Muscle of arm (tissue), 1 donor: ENCODE measurements at regions not wholly inside any gene's neighbourhood (a gene's known extent, or its start where the extent isn't known, plus 50 kb on each side); places are given as distances from the start of the nearest gene placed in this dataset.

Source experiments
- DNase-seq: peaks from one replicate; pipeline ENCODE4 v3.0.0-alpha.2; 2013

GRCh38 chr11:106400949-106401570 is 323.6 kb downstream of the AASDHPPT start:
- no peak for DNase-seq

- no peak for DNase-seq
Observed at GRCh38 chr11:106403751-106404150, 326.3 kb downstream of the AASDHPPT start.

DNA sequence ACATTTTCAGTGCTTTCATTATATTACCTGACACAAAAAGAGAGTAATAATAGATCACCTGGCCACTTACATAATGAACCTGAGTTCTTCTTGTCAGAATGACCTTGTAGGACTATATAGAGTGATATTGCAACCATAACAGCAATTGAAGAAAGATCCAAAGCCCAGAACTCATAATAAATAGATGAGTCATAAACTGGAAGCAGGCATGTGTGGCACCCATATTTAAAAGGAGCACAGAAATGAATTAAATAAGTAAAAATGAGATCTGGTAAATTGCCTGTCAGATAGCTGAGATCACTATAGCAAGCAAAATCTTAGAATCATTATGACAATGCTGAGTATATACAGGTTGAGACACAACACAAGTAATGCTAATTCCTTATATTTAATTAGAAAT is 331.8 kb downstream of the AASDHPPT start:
- DNase-seq = no peak

GRCh38 chr11:106409671-106410070 is 332.2 kb downstream of the AASDHPPT start:
- no peak for DNase-seq

- no peak for DNase-seq
Observed at GRCh38 chr11:106410902-106411301, 333.4 kb downstream of the AASDHPPT start.

DNA sequence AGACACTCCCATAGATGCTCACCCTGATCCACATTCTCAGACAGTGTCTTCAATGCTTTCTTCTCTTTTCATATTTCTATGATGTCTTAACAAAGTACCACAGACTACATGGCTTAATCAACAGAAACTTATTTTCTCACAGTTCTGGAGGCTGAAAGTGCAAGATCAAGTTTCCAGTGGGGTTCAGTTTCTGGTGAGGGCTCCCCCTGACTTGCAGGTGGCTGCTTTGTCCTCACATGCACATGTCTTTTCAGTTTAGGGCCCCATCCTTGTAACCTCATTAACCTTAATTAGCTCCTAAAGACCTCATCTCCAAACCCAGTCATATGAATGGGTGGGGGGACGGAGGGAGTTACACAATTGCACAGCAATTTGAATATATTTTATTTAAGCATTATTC is 335.8 kb downstream of the AASDHPPT start:
- no peak for DNase-seq

DNA sequence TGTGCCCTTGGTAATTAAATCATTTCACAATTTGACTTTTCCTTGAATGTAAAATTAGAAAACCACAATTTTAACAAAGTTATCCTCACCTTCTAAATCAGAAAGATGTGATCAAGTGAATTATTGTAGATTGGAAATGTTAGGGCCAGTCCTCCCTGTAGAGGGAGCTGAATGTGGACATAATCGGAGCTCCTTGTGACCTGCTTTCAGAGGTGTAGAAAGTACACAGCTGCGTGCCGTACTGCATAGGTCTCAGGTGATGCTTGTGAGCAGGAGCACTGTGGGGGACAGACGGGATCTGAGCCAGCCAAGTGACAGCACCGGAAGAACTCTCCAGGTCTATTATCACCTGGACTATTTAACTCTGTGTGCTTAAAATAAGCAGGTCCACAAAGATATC is 338.0 kb downstream of the AASDHPPT start:
- DNase-seq = no peak

DNA sequence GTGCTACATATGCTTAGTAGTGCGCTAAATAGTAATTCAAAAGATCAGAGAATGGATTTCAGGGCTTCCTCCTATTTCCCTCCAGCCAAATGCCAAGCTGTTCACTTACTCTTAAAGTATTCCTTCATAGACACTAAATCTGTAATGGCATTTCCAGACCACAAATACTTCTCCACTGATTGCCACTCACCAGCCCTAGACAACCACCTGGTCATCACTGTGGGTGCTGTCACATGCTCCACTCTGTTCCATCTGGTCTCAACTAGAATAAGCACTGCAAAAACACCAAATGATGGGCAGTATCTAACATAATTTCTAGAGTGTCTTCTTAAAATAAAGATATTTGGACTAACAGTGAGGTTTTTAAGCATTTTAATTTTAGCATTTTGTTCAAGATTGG is 341.3 kb downstream of the AASDHPPT start:
- DNase-seq = no peak

GRCh38 chr11:106420048-106420665 is 342.7 kb downstream of the AASDHPPT start:
- DNase-seq = no peak

- no peak for DNase-seq
Observed at GRCh38 chr11:106420686-106421085, 343.2 kb downstream of the AASDHPPT start.

- DNase-seq = no peak
Observed at GRCh38 chr11:106421676-106422292, 344.3 kb downstream of the AASDHPPT start.

DNA sequence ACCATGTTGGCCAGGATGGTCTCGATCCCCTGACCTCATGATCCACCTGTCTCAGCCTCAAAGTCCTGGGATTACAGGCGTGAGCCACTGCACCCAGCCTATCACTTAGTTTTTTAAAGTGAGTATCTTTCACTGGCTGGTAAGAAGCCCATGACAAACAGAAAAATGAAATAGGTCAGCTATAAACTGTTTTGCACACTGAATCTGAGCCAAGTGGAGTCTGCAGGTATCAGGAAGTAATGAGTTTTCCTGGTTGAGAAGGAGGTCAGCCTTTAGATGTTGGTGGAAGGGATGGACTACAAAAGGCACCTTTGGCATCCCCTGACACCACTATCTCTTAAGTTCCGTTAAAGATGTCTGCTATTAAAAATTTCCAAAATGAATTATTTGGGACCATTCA is 345.1 kb downstream of the AASDHPPT start:
- DNase-seq = no peak

GRCh38 chr11:106424111-106424510 is 346.6 kb downstream of the AASDHPPT start:
- DNase-seq = no peak

DNA sequence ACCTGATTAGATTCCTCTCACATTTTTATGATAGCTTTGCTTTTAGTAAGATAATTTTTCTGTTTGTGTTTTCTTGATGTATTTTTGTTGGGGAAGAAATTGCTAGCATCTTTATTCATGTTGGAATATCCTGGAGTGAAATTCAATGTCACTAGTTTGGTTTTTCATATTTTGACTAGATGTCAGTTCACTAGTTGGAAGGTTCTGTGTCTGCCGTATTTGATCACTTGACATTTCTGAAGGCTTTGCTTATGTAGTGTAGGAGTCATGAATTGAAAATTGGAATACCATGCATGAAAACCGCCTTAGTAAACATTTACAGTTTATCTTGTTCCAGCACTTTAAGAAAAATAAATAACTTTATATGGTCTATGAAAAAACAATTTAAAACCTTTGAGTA is 348.4 kb downstream of the AASDHPPT start:
- no peak for DNase-seq

- no peak for DNase-seq
Observed at GRCh38 chr11:106426696-106427095, 349.2 kb downstream of the AASDHPPT start.

- no peak for DNase-seq
Observed at GRCh38 chr11:106427736-106428135, 350.3 kb downstream of the AASDHPPT start.

- no peak for DNase-seq
Observed at GRCh38 chr11:106442032-106442431, 364.6 kb downstream of the AASDHPPT start.

DNA sequence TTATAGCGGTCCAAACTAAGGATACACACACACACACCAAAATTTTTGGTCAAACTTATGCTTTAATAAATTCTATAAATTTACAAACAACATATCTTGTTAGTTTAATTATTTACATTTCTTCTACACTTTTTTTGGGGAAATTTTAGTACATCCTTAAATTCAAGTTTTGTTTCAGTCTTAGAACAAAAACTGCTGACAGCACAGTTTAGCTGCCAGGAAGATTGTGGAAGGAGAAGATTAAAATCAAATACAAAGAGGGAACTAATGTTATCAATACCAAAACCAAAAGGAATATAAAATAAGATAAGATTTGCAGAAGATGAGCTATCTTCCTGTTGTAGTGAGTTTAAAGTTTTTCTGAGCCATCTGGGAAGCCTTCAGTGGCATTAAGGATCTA is 368.8 kb downstream of the AASDHPPT start:
- DNase-seq = no peak

DNA sequence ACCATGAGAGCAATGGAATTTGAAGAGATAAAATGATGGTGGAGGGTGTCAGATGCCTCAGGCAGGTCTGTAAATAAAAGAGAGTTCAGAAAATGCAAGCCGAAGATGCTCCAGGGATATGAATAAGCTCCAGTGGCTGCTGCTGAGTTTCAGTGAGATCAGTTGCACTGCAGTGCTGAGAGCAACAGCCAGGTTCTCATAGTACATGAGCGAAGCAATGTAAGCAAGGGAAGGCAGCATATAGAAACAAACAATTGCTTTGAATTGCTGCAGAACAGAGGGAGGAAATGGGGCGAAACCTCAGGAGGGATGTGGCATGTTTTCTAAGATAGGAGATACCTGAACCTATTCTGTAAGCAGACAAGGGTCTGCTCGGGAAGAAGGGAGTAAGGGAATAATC is 369.5 kb downstream of the AASDHPPT start:
- DNase-seq = no peak

GRCh38 chr11:106447631-106448191 is 370.2 kb downstream of the AASDHPPT start:
- DNase-seq = no peak

GRCh38 chr11:106449763-106450162 is 372.3 kb downstream of the AASDHPPT start:
- no peak for DNase-seq

DNA sequence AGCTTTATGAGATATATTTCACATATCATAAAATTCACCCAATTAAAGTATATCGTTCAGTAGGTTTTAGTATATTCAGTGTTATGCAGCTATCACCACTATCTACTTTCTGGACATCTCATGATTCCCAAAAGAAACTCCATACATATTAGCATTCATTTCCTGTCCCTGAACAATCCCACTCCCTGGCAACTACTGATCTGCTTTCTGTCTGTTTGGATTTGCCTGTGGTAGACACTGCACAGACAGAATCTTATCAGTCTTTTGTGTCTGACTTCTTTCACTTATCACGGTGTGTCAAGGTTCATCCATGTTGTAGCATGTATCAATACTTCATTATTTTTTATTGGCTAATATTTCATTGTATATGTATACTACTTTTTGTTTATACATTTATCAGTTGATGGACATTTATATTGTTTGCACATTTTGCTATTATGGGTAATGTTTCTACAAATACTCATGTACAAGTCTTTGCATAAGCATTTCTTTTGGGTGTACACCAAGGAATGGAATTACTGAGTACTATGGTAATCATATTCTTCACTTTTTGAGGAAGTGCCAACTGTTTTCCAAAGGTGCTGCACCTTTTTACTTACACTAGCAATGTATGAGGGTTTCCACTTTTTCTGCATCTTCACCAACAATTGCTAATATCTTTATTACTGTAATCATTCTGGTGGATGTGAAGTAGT is 373.9 kb downstream of the AASDHPPT start:
- DNase-seq = no peak

GRCh38 chr11:106456647-106457046 is 379.2 kb downstream of the AASDHPPT start:
- DNase-seq = no peak
